Bronchial epithelial cell (primary cell): ENCODE measurements at regions not wholly inside any gene's neighbourhood (a gene's known extent, or its start where the extent isn't known, plus 50 kb on each side); places are given as distances from the start of the nearest gene placed in this dataset.
A peak's percentile ranks its signal among the peaks of the same experiment; 100 is the strongest.

Experiments
- DNase-seq: peaks from one replicate; pipeline ENCODE4 v3.0.0-alpha.2; 2010; ENCODE audit warnings: low read depth
- FAIRE-seq: peaks from 2 replicates; lab custom pipeline; 2011; peaks lifted over from hg19 to GRCh38; lab: Jason Lieb, UNC
- H3K27me3 ChIP-seq: 2 replicates; pipeline ENCODE4 v1.5.1; 2011; ENCODE audit warnings: low read length; ENCODE audit not compliant: control insufficient read depth, insufficient read depth
- H3K36me3 ChIP-seq: 2 replicates; pipeline ENCODE4 v1.5.1; 2011; ENCODE audit warnings: low read length; ENCODE audit not compliant: control insufficient read depth, insufficient read depth
- H3K4me3 ChIP-seq: 2 replicates; pipeline ENCODE4 v1.5.1; 2011; ENCODE audit warnings: mild to moderate bottlenecking, low read depth, low read length, control low read depth
- CTCF ChIP-seq: IDR thresholded peaks from 2 replicates; pipeline ENCODE4 v1.5.1; 2011; ENCODE audit warnings: mild to moderate bottlenecking, moderate library complexity, low read length, control low read depth, inconsistent platforms; ENCODE audit not compliant: insufficient read depth, severe bottlenecking

GRCh38 chr2:64858541-64859311 lies 130.5 kb upstream of the SLC1A4 start:
- no peaks in the 10 kb centered on the region for H3K27me3 ChIP-seq
- H3K36me3 ChIP-seq, result no peaks in the 10 kb centered on the region
- FAIRE-seq (no peak), DNase-seq (no peak)
- no peak overlapping the region for H3K4me3 ChIP-seq
- TF ChIP-seq CTCF, result no peak

GRCh38 chr2:64859312-64860212 lies 129.6 kb upstream of the SLC1A4 start:
- peak overlapping the region; percentile 19 for H3K4me3 ChIP-seq
- FAIRE-seq (no peak), DNase-seq (peak; percentile 75)
- H3K27me3 ChIP-seq, result no peaks in the 10 kb centered on the region
- no peak for TF ChIP-seq CTCF
- H3K36me3 ChIP-seq, result no peaks in the 10 kb centered on the region

DNA sequence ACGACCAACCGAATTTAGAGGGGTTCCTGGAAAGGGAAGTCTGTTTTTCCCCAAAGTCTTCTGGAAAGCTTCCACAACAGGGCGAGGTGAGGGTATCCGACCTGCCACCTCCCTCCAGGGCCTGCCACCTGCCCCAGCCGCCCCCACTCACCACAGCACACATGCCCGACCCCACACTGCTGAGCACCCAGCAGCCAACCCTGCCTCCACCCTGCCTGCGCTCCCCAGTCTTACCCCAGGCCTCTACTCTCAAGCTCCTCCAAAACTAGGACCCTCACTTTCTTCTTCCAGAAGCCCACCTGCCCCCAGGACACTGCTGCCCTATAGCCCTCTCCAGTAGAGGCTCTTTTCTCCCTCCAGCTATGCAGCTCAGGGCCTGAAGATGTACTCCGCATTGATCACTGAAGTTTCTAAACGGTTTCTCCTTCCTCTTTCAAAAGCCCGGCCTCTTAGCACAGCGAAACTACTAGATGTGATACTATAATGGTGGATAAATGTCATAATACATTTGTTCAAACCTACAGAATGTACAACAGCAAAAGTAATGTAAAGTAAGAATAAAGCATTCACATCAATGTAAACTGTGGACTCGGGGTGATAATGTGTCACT lies 128.8 kb upstream of the SLC1A4 start:
- no peak for DNase-seq
- no peak overlapping the region for H3K4me3 ChIP-seq
- FAIRE-seq, result no peak
- H3K36me3 ChIP-seq, result no peaks in the 10 kb centered on the region
- H3K27me3 ChIP-seq, result no peaks in the 10 kb centered on the region
- no peak for TF ChIP-seq CTCF

- FAIRE-seq (no peak), DNase-seq (no peak)
- Histone ChIP-seq H3K27me3 (no peaks in the 10 kb centered on the region), H3K4me3 (no peak overlapping the region), H3K36me3 (no peaks in the 10 kb centered on the region)
- no peak for TF ChIP-seq CTCF
Measured at GRCh38 chr2:64860936-64861335, 128.3 kb upstream of the SLC1A4 start.

DNA sequence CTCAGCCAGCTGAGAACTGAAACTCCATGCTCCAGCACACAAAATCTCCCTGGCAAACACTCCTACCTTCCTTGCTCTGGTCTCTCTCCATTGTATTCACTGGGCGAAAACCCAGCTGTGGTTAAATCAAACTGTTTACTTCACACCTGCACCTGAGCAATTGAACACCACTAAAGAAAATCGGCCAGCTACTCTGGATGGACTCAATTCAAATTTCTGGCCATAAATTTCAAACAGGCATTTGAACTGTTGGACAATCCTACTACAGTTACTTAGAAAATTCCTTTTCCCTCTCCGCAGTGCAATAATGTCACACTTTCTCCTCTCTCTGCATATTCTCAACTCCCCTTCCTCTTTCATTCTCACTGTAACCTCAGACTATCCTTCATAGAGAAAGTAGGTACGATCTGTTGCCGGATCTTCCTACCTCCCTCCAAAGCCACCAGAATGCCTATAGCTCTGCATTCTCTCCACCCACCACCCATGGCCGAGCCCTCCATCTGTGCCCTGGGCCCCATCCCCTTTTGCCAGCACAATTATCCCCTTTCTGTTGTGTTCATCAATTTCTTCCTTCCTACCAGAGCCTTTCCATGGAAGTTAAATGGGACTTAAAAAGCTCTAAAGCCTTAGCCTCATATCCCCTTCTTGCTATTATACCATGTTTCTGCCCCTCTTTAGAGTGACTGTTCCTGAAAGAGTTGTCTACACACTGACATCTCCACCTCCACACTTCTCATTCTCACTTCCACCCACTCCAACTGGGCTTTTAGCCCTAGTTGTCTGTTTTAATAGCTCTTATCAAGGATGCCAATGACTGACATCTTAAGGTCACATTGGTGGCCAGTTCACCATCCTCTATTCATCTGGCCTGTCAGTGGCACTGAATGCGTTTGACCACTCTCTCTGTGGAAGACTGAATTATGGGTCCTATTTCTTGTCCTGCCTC lies 127.5 kb upstream of the SLC1A4 start:
- Histone ChIP-seq H3K4me3 (no peak overlapping the region), H3K27me3 (no peaks in the 10 kb centered on the region), H3K36me3 (no peaks in the 10 kb centered on the region)
- FAIRE-seq, result no peak
- TF ChIP-seq CTCF, result no peak
- no peak for DNase-seq
